ENCODE measurements at regions not wholly inside any gene's neighbourhood (a gene's known extent, or its start where the extent isn't known, plus 50 kb on each side); places are given as distances from the start of the nearest gene placed in this dataset.
A peak's percentile ranks its signal among the peaks of the same experiment; 100 is the strongest.

GRCh38 chr3:10594915-10595314 is 89.5 kb upstream of the ATP2B2 start:
- TF ChIP-seq KDM6A (CRISPR knock-in tag; IDR thresholded peaks at IDR 0.05; ENCODE audit: low read depth) (no peak), POLR2A (IDR thresholded peaks at IDR 0.05; ENCODE audit: insufficient read depth in 1 of 2, low read depth in 2 of 2, low read length in 2 of 2) (no peak), ZNF839 (CRISPR knock-in tag; IDR thresholded peaks at IDR 0.05; ENCODE audit: borderline replicate concordance) (no peak), ZBTB10 (CRISPR knock-in tag; IDR thresholded peaks at IDR 0.05; ENCODE audit: borderline replicate concordance) (no peak), MTF2 (CRISPR knock-in tag; IDR thresholded peaks at IDR 0.05; ENCODE audit: borderline replicate concordance) (no peak), ZNF740 (CRISPR knock-in tag; IDR thresholded peaks at IDR 0.05) (no peak), NFYB (CRISPR knock-in tag; IDR thresholded peaks at IDR 0.05) (peak; percentile 88), TAF1 (CRISPR knock-in tag; IDR thresholded peaks at IDR 0.05) (no peak), ZNF776 (CRISPR knock-in tag; IDR thresholded peaks at IDR 0.05) (no peak), NCOA1 (CRISPR knock-in tag; IDR thresholded peaks at IDR 0.05) (no peak), ZNF205 (CRISPR knock-in tag; IDR thresholded peaks at IDR 0.05) (no peak), ZC3H4 (CRISPR knock-in tag; IDR thresholded peaks at IDR 0.05; ENCODE audit: borderline replicate concordance) (no peak), ZFP41 (CRISPR knock-in tag; IDR thresholded peaks at IDR 0.05; ENCODE audit: borderline replicate concordance) (no peak)
- TF ChIP-seq, protein P1, sequence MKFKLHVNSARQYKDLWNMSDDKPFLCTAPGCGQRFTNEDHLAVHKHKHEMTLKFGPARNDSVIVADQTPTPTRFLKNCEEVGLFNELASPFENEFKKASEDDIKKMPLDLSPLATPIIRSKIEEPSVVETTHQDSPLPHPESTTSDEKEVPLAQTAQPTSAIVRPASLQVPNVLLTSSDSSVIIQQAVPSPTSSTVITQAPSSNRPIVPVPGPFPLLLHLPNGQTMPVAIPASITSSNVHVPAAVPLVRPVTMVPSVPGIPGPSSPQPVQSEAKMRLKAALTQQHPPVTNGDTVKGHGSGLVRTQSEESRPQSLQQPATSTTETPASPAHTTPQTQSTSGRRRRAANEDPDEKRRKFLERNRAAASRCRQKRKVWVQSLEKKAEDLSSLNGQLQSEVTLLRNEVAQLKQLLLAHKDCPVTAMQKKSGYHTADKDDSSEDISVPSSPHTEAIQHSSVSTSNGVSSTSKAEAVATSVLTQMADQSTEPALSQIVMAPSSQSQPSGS (CRISPR knock-in tag; IDR thresholded peaks at IDR 0.05), result no peak

Measured in HepG2 (cell line).